ENCODE measurements at regions not wholly inside any gene's neighbourhood (a gene's known extent, or its start where the extent isn't known, plus 50 kb on each side); places are given as distances from the start of the nearest gene placed in this dataset.

- TF ChIP-seq POLR2A (IDR thresholded peaks at IDR 0.05), result no peak
- TF ChIP-seq CTCF (IDR thresholded peaks at IDR 0.05), result no peak
- no peak overlapping the region for H3K27ac ChIP-seq
- H3K4me1 ChIP-seq, result no peaks in the 10 kb centered on the region
- peak in 2 of 3 donors; percentile 19 to 26 for DNase-seq
- intact Hi-C loops (cut with DNase I), result no loop called here
- no peaks in the 10 kb centered on the region for H3K27me3 ChIP-seq
- peaks cover 0 to 3% (median 0%) of the 10 kb centered on the region in 4 donors for H3K9me3 ChIP-seq
- no peak overlapping the region for H3K4me3 ChIP-seq
- ATAC-seq, result no peak
- WGBS (ENCODE audit: insufficient coverage, low coverage, low lambda C conversion rate, missing lambda C conversion rate), result 100% methylated on average over 1 of the region's 2 CpGs
- no peaks in the 10 kb centered on the region for H3K36me3 ChIP-seq
These were observed 60.1 kb upstream of the ELN start for GRCh38 chr7:73967832-73968290.

GRCh38 chr7:73968487-73968886, 59.5 kb upstream of the ELN start:
- ATAC-seq, result no peak

GRCh38 chr7:73969991-73970390, 58.0 kb upstream of the ELN start:
- Histone ChIP-seq H3K4me1 (no peaks in the 10 kb centered on the region), H3K4me3 (no peak overlapping the region), H3K9me3 (no peaks in the 10 kb centered on the region), H3K27ac (no peak overlapping the region), H3K36me3 (no peaks in the 10 kb centered on the region), H3K27me3 (no peaks in the 10 kb centered on the region)
- TF ChIP-seq CTCF (IDR thresholded peaks at IDR 0.05), result no peak
- TF ChIP-seq POLR2A (IDR thresholded peaks at IDR 0.05), result no peak
- DNase-seq (peak in 1 of 3 donors; percentile 10), ATAC-seq (no peak)
- WGBS (ENCODE audit: insufficient coverage, low coverage, low lambda C conversion rate, missing lambda C conversion rate), result 60% methylated on average over 1 of the region's 4 CpGs
- intact Hi-C loops (cut with DNase I), result loop anchor here in 1 of 2 donors (10.0 kb wide), 1 partner anchor 105 kb away; the partner anchor contains the start of gene TMEM270

More at GRCh38 chr7:73968487-73968886, 59.5 kb upstream of the ELN start:
- no peak for DNase-seq
- Histone ChIP-seq H3K9me3 (peaks cover 0 to under 1% (median 0%) of the 10 kb centered on the region in 4 donors), H3K36me3 (no peaks in the 10 kb centered on the region), H3K4me3 (no peak overlapping the region), H3K27me3 (no peaks in the 10 kb centered on the region), H3K27ac (no peak overlapping the region), H3K4me1 (no peaks in the 10 kb centered on the region)
- intact Hi-C loops (cut with DNase I), result no loop called here
- TF ChIP-seq CTCF (IDR thresholded peaks at IDR 0.05) (no peak), POLR2A (IDR thresholded peaks at IDR 0.05) (no peak)

- DNase-seq, result peak in 2 of 3 donors; percentile 37 to 39
- H3K27ac ChIP-seq, result no peak overlapping the region
- intact Hi-C loops (cut with DNase I), result loop anchor here in 1 of 2 donors (10.0 kb wide), 1 partner anchor 106 kb away; the partner anchor contains the start of gene TMEM270
- TF ChIP-seq CTCF (IDR thresholded peaks at IDR 0.05) (no peak), POLR2A (IDR thresholded peaks at IDR 0.05) (no peak)
- H3K4me3 ChIP-seq, result no peak overlapping the region
- no peaks in the 10 kb centered on the region for H3K9me3 ChIP-seq
- ATAC-seq, result no peak
- WGBS (ENCODE audit: insufficient coverage, low coverage, low lambda C conversion rate, missing lambda C conversion rate), result no CpG with 5 or more reads among the region's 12 CpGs
- H3K27me3 ChIP-seq, result no peaks in the 10 kb centered on the region
- H3K36me3 ChIP-seq, result no peaks in the 10 kb centered on the region
- H3K4me1 ChIP-seq, result no peaks in the 10 kb centered on the region
These were observed 57.2 kb upstream of the ELN start for GRCh38 chr7:73970801-73971229.

- WGBS (ENCODE audit: insufficient coverage, low coverage, low lambda C conversion rate, missing lambda C conversion rate), result 68% methylated on average over 3 of the region's 4 CpGs
- Histone ChIP-seq H3K27me3 (no peaks in the 10 kb centered on the region), H3K36me3 (no peaks in the 10 kb centered on the region), H3K9me3 (no peaks in the 10 kb centered on the region), H3K4me1 (no peaks in the 10 kb centered on the region), H3K4me3 (no peak overlapping the region), H3K27ac (no peak overlapping the region)
- DNase-seq (no peak), ATAC-seq (no peak)
- TF ChIP-seq CTCF (IDR thresholded peaks at IDR 0.05) (no peak), POLR2A (IDR thresholded peaks at IDR 0.05) (no peak)
- intact Hi-C loops (cut with DNase I), result loop anchor here in 1 of 2 donors (10.0 kb wide), 1 partner anchor 107 kb away; the partner anchor contains the start of gene TMEM270
These were observed 56.7 kb upstream of the ELN start for GRCh38 chr7:73971322-73971703.
